ENCODE measurements at regions not wholly inside any gene's neighbourhood (a gene's known extent, or its start where the extent isn't known, plus 50 kb on each side); places are given as distances from the start of the nearest gene placed in this dataset.

DNA sequence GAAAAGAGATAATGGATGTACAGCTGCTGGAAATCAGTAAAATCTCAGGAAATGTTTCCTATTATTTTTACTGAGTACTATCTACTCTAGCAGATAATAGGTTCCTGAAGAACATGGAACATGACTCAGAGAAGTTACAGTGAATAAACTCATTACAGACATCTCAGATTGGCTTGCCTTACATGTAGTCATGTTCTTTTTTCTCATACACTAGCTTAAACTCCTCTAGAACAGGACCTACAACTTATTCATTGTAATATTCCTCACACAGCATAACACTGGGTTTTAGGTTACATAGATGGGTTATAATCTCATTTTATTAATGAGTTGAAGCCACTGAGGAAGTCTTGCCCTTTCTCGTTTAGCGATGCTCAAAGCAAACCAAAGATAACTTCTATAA, 86.9 kb upstream of the BMP2K start:
- Mint-ChIP-seq H3K4me1 (peaks cover 5 to 17% (median 5%) of the 10 kb centered on the region in 3 donors), H3K27ac (no peak overlapping the region), H3K9me3 (no peaks in the 10 kb centered on the region), H3K4me3 (no peak overlapping the region), H3K36me3 (no peaks in the 10 kb centered on the region), H3K27me3 (no peaks in the 10 kb centered on the region)
- Histone ChIP-seq H3K4me1 (ENCODE audit: control insufficient read depth in 1 of 2, extremely low read depth in 1 of 2, insufficient read depth in 2 of 2, low read length in 2 of 2) (peaks cover 0 to 8% of the 10 kb centered on the region in 2 experiments), H3K36me3 (ENCODE audit: control insufficient read depth in 2 of 2, extremely low read depth in 1 of 2, insufficient read depth in 1 of 2, low read length in 1 of 2) (no peaks in the 10 kb centered on the region), H3K27ac (ENCODE audit: low read length) (no peak overlapping the region), H3K9me3 (no peaks in the 10 kb centered on the region), H3K27me3 (replicated peaks in 1 of 2; ENCODE audit: control insufficient read depth in 2 of 2, extremely low read depth in 1 of 2, insufficient read depth in 2 of 2, low read length in 1 of 2) (peaks cover 0 to 2% of the 10 kb centered on the region in 2 experiments), H3K4me3 (ENCODE audit: control insufficient read depth in 1 of 2, extremely low read depth in 1 of 2, low read length in 1 of 2) (no peak overlapping the region)
- WGBS (ENCODE audit: insufficient coverage): no CpG with 5 or more reads among the region's 2 CpGs
- DNase-seq: no peak
- no peak for ATAC-seq (replicated peaks in 1 of 4)
- POLR2A ChIA-PET: no interaction called here
- CTCF ChIA-PET: no interaction called here

- CTCF ChIA-PET: interaction anchor here in 1 of 2 donors (0.6 kb wide), 1 partner anchor 28 kb away, joined by 4 read pairs; no protein-coding TSS in a partner anchor
- H3K27me3 Mint-ChIP-seq: no peaks in the 10 kb centered on the region
- DNase-seq (no peak), ATAC-seq (replicated peaks in 1 of 4) (no peak)
- POLR2A ChIA-PET: no interaction called here
- 98% methylated on average over 6 of the region's 11 CpGs for whole genome bisulfite sequencing (ENCODE audit: insufficient coverage)
- H3K4me3 Mint-ChIP-seq: no peak overlapping the region
- no peak overlapping the region for H3K4me3 ChIP-seq (ENCODE audit: control insufficient read depth in 1 of 2, extremely low read depth in 1 of 2, low read length in 1 of 2)
- H3K9me3 ChIP-seq: no peaks in the 10 kb centered on the region
- H3K36me3 ChIP-seq (ENCODE audit: control insufficient read depth in 2 of 2, extremely low read depth in 1 of 2, insufficient read depth in 1 of 2, low read length in 1 of 2): no peaks in the 10 kb centered on the region
- peaks cover 5 to 17% (median 5%) of the 10 kb centered on the region in 3 donors for H3K4me1 Mint-ChIP-seq
- no peaks in the 10 kb centered on the region for H3K36me3 Mint-ChIP-seq
- H3K9me3 Mint-ChIP-seq: no peaks in the 10 kb centered on the region
- peaks cover 0 to 2% of the 10 kb centered on the region in 2 experiments for H3K27me3 ChIP-seq (replicated peaks in 1 of 2; ENCODE audit: control insufficient read depth in 2 of 2, extremely low read depth in 1 of 2, insufficient read depth in 2 of 2, low read length in 1 of 2)
- H3K4me1 ChIP-seq (ENCODE audit: control insufficient read depth in 1 of 2, extremely low read depth in 1 of 2, insufficient read depth in 2 of 2, low read length in 2 of 2): peaks cover 0 to 8% of the 10 kb centered on the region in 2 experiments
- no peak overlapping the region for H3K27ac Mint-ChIP-seq
- H3K27ac ChIP-seq (ENCODE audit: low read length): no peak overlapping the region
Measured at GRCh38 chr4:78689700-78690323, 86.3 kb upstream of the BMP2K start.

- Mint-ChIP-seq H3K27ac (no peak overlapping the region), H3K9me3 (no peaks in the 10 kb centered on the region), H3K4me1 (peaks cover 5 to 17% (median 5%) of the 10 kb centered on the region in 3 donors), H3K4me3 (no peak overlapping the region), H3K27me3 (no peaks in the 10 kb centered on the region), H3K36me3 (no peaks in the 10 kb centered on the region)
- Histone ChIP-seq H3K27ac (ENCODE audit: low read length) (no peak overlapping the region), H3K36me3 (ENCODE audit: control insufficient read depth in 2 of 2, extremely low read depth in 1 of 2, insufficient read depth in 1 of 2, low read length in 1 of 2) (no peaks in the 10 kb centered on the region), H3K9me3 (no peaks in the 10 kb centered on the region), H3K4me3 (ENCODE audit: control insufficient read depth in 1 of 2, extremely low read depth in 1 of 2, low read length in 1 of 2) (no peak overlapping the region), H3K27me3 (replicated peaks in 1 of 2; ENCODE audit: control insufficient read depth in 2 of 2, extremely low read depth in 1 of 2, insufficient read depth in 2 of 2, low read length in 1 of 2) (no peaks in the 10 kb centered on the region), H3K4me1 (ENCODE audit: control insufficient read depth in 1 of 2, extremely low read depth in 1 of 2, insufficient read depth in 2 of 2, low read length in 2 of 2) (peaks cover 0 to 8% of the 10 kb centered on the region in 2 experiments)
- no peak for DNase-seq
- POLR2A ChIA-PET: no interaction called here
- WGBS (ENCODE audit: insufficient coverage): 90% methylated on average over 2 of the region's 2 CpGs
- CTCF ChIA-PET: no interaction called here
- no peak for ATAC-seq (replicated peaks in 1 of 4)
Measured at GRCh38 chr4:78691334-78691754, 84.8 kb upstream of the BMP2K start.

DNA sequence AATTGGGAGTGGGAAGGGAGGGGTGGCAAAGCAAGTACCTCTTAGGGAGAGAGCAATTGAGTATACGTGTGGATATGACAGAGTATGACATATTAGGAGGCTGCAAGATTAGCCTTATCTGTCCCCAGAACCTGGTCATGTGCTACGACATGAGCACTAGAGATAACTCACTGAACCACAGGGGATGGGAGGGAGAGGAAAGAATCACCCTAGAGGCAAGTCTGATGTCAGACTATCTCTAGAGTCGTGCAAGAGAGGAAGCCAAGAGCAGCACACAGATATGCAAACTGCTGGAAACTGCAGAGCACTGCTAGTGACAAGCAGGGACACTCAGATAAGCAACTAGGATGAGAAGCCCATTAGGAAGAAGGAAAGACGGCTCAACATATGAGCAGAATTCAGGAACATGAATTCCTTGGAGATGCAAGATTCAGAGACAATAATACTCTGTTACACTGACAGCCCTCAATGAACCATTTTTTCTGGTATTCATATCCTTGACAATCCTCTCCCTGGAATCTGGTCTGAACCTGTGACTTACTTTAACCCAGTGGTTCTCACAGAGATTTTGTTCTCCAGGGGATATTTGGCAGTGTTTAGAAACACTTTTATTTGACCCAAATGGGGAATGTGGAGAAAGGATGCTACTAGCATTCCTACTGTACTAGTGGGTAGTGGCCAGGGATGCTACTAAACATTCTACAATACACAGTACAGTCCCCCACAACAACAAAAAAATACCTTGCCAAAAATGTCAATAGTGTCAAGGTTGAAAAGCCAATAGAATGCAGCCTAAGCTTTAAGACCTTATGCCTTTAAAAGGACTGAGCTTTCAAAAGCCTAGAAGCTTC, 84.0 kb upstream of the BMP2K start:
- peaks cover 5 to 17% (median 5%) of the 10 kb centered on the region in 3 donors for H3K4me1 Mint-ChIP-seq
- no peaks in the 10 kb centered on the region for H3K9me3 Mint-ChIP-seq
- ATAC-seq (replicated peaks in 1 of 4): peak in 3 of 4 experiments; percentile 40 to 56 (median 55)
- no peak overlapping the region for H3K4me3 ChIP-seq (ENCODE audit: control insufficient read depth in 1 of 2, extremely low read depth in 1 of 2, low read length in 1 of 2)
- no peaks in the 10 kb centered on the region for H3K36me3 ChIP-seq (ENCODE audit: control insufficient read depth in 2 of 2, extremely low read depth in 1 of 2, insufficient read depth in 1 of 2, low read length in 1 of 2)
- no peaks in the 10 kb centered on the region for H3K36me3 Mint-ChIP-seq
- H3K9me3 ChIP-seq: no peaks in the 10 kb centered on the region
- H3K4me1 ChIP-seq (ENCODE audit: control insufficient read depth in 1 of 2, extremely low read depth in 1 of 2, insufficient read depth in 2 of 2, low read length in 2 of 2): peaks cover 0 to 8% of the 10 kb centered on the region in 2 experiments
- no peaks in the 10 kb centered on the region for H3K27me3 ChIP-seq (replicated peaks in 1 of 2; ENCODE audit: control insufficient read depth in 2 of 2, extremely low read depth in 1 of 2, insufficient read depth in 2 of 2, low read length in 1 of 2)
- no peak overlapping the region for H3K27ac Mint-ChIP-seq
- POLR2A ChIA-PET: no interaction called here
- DNase-seq: peak in 3 of 35 experiments; percentile 3 to 21 (median 12)
- H3K27me3 Mint-ChIP-seq: no peaks in the 10 kb centered on the region
- CTCF ChIA-PET: interaction anchor here in 1 of 2 donors (0.8 kb wide), 1 partner anchor 8 kb away, joined by 3 read pairs; no protein-coding TSS in a partner anchor
- no peak overlapping the region for H3K4me3 Mint-ChIP-seq
- WGBS (ENCODE audit: insufficient coverage): 53% methylated on average over 3 of the region's 4 CpGs
- H3K27ac ChIP-seq (ENCODE audit: low read length): no peak overlapping the region

- peaks cover 0 to 8% of the 10 kb centered on the region in 2 experiments for H3K4me1 ChIP-seq (ENCODE audit: control insufficient read depth in 1 of 2, extremely low read depth in 1 of 2, insufficient read depth in 2 of 2, low read length in 2 of 2)
- no peak overlapping the region for H3K27ac ChIP-seq (ENCODE audit: low read length)
- Mint-ChIP-seq H3K9me3 (no peaks in the 10 kb centered on the region), H3K4me3 (no peak overlapping the region), H3K27me3 (no peaks in the 10 kb centered on the region), H3K36me3 (no peaks in the 10 kb centered on the region), H3K4me1 (peaks cover 5 to 17% (median 5%) of the 10 kb centered on the region in 3 donors), H3K27ac (no peak overlapping the region)
- H3K27me3 ChIP-seq (replicated peaks in 1 of 2; ENCODE audit: control insufficient read depth in 2 of 2, extremely low read depth in 1 of 2, insufficient read depth in 2 of 2, low read length in 1 of 2): peaks cover 0 to 2% of the 10 kb centered on the region in 2 experiments
- no peak overlapping the region for H3K4me3 ChIP-seq (ENCODE audit: control insufficient read depth in 1 of 2, extremely low read depth in 1 of 2, low read length in 1 of 2)
- ChIA-PET POLR2A (no interaction called here), CTCF (interaction anchor here in 1 of 2 donors (0.8 kb wide), 1 partner anchor 9 kb away, joined by 3 read pairs; no protein-coding TSS in a partner anchor)
- WGBS (ENCODE audit: insufficient coverage): 90% methylated on average over 4 of the region's 4 CpGs
- no peaks in the 10 kb centered on the region for H3K36me3 ChIP-seq (ENCODE audit: control insufficient read depth in 2 of 2, extremely low read depth in 1 of 2, insufficient read depth in 1 of 2, low read length in 1 of 2)
- DNase-seq (no peak), ATAC-seq (replicated peaks in 1 of 4) (no peak)
- H3K9me3 ChIP-seq: no peaks in the 10 kb centered on the region
Measured at GRCh38 chr4:78692822-78693170, 83.4 kb upstream of the BMP2K start.

DNA sequence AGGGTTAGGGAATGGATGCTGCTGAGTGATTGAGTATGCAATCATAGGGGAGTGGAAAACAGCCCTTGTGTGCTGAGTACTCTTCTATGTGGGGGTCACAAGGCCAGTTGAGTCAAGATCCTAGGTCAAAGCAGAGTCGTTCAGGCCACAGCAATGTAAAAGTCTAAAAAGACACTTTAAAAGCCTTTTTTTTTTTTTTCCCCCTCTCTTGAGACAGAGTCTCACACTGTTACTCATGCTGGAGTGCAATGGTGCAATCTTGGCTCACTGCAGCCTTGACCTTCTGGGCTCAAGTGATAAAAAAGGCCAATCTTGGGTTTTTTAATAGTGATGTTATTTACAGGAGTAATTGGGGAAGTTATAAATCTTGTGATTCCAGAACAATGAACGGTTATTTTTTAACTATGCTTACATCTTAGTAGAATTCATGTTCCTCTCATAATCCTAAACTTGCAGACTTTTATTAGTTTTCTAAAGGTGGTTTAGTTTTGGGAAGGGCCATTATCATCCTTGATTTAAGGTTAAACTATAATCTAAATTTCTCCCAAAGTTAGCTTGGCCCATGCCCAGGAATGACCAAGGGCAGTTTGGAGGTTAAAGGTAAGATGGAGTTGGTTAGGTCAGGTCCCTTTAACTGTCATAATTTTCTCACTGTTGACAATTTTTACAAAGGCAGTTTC, 82.2 kb upstream of the BMP2K start:
- Mint-ChIP-seq H3K9me3 (no peaks in the 10 kb centered on the region), H3K27me3 (no peaks in the 10 kb centered on the region), H3K4me3 (no peak overlapping the region), H3K36me3 (no peaks in the 10 kb centered on the region), H3K27ac (no peak overlapping the region), H3K4me1 (peaks cover 5 to 17% (median 5%) of the 10 kb centered on the region in 3 donors)
- ATAC-seq (replicated peaks in 1 of 4): no peak
- ChIA-PET CTCF (no interaction called here), POLR2A (no interaction called here)
- no peak overlapping the region for H3K4me3 ChIP-seq (ENCODE audit: control insufficient read depth in 1 of 2, extremely low read depth in 1 of 2, low read length in 1 of 2)
- H3K9me3 ChIP-seq: no peaks in the 10 kb centered on the region
- DNase-seq: no peak
- WGBS (ENCODE audit: insufficient coverage): no CpG with 5 or more reads among the region's 2 CpGs
- peaks cover 0 to 2% of the 10 kb centered on the region in 2 experiments for H3K27me3 ChIP-seq (replicated peaks in 1 of 2; ENCODE audit: control insufficient read depth in 2 of 2, extremely low read depth in 1 of 2, insufficient read depth in 2 of 2, low read length in 1 of 2)
- no peak overlapping the region for H3K27ac ChIP-seq (ENCODE audit: low read length)
- peaks cover 0 to 8% of the 10 kb centered on the region in 2 experiments for H3K4me1 ChIP-seq (ENCODE audit: control insufficient read depth in 1 of 2, extremely low read depth in 1 of 2, insufficient read depth in 2 of 2, low read length in 2 of 2)
- H3K36me3 ChIP-seq (ENCODE audit: control insufficient read depth in 2 of 2, extremely low read depth in 1 of 2, insufficient read depth in 1 of 2, low read length in 1 of 2): no peaks in the 10 kb centered on the region
